ENCODE measurements at regions not wholly inside any gene's neighbourhood (a gene's known extent, or its start where the extent isn't known, plus 50 kb on each side); places are given as distances from the start of the nearest gene placed in this dataset.

DNA sequence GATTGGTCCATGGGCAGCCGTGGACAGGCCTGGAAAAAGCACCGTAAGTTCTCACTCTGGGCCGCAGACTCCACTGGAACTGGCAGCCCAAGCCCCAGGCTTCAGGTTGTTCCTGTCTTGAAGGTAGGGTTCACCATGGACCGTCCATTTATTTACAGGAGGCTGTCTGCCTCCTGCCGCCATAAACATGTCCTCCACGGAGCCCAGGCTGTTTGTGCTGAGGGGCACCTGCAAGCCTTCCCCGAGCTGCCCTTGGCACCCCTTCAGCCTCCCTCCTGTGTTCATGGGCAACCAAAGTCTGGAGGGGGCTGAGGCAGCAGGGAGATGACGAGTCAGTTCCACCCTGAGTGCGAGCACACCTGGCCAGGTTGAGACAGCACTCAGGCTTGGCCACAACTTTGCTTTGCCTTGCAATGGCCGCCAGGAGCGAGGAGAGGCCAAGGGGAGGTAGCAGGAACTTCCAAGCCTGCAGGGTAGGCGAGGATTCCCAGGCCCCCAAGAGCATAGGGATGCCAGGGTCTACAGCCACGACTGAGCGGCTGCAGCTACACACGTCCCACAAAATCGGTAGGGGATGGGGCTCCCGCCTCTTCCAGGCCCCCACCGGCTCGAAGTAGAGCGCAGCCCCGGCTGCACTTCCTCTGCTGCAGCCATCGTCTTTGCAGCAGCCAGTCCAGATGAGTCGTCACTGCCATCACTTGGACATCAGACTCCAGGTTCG, 1625.6 kb upstream of the ACO1 start:
- Histone ChIP-seq H3K4me3 (no peak overlapping the region), H3K27ac (no peak overlapping the region), H3K9me3 (replicated peaks in 1 of 11) (peaks cover 0 to 14% (median 0%) of the 10 kb centered on the region in 11 experiments; a peak in 5 of 22 replicates), H3K36me3 (no peaks in the 10 kb centered on the region), H4K20me1 (no peaks in the 10 kb centered on the region), H3K4me1 (no peaks in the 10 kb centered on the region), H3K4me2 (no peak overlapping the region), H3K27me3 (no peaks in the 10 kb centered on the region), H3K9ac (no peak overlapping the region)
- no peak for TF ChIP-seq Cebpa-rat (IDR thresholded peaks at IDR 0.05)

GRCh38 chr9:30765318-30765717, 1619.1 kb upstream of the ACO1 start:
- Histone ChIP-seq H4K20me1 (no peaks in the 10 kb centered on the region), H3K27ac (no peak overlapping the region), H3K36me3 (no peaks in the 10 kb centered on the region), H3K4me3 (no peak overlapping the region), H3K9ac (no peak overlapping the region), H3K4me1 (peaks cover 0 to 8% (median 0%) of the 10 kb centered on the region in 10 experiments; a peak in 4 of 20 replicates), H3K9me3 (replicated peaks in 1 of 11) (no peaks in the 10 kb centered on the region), H3K4me2 (no peak overlapping the region), H3K27me3 (no peaks in the 10 kb centered on the region)
- no peak for TF ChIP-seq Cebpa-rat (IDR thresholded peaks at IDR 0.05)

DNA sequence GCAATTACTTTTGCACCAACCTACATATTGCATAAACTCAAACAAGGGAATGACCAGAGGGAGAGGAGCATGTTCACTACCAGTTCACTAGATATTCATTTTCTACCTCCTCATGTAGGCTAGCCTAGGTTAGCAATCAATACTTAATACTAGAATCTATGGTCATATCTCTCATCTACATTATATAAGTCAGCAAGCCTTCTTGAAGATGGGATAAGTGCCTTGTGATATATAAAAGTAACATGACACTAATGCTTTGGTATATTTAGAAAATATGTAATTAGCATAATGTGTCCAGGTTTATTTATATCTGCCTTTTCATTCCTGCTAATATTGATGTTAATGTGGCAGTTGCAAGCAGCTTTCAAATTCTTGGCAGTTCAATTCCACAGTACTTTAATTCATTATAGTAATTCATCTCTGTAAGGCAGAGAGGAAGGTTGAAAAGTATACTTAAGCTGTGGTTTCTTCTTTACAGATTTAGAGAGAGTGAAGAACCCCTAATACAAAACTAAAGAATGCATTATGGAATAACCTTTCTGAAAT, 1613.2 kb upstream of the ACO1 start:
- Histone ChIP-seq H3K4me2 (no peak overlapping the region), H3K4me1 (peaks cover 0 to 4% (median 0%) of the 10 kb centered on the region in 10 experiments; a peak in 3 of 20 replicates), H3K4me3 (no peak overlapping the region), H3K27me3 (no peaks in the 10 kb centered on the region), H3K27ac (no peak overlapping the region), H4K20me1 (no peaks in the 10 kb centered on the region), H3K9ac (no peak overlapping the region), H3K36me3 (no peaks in the 10 kb centered on the region), H3K9me3 (replicated peaks in 1 of 11) (peaks cover 0 to 5% (median 0%) of the 10 kb centered on the region in 11 experiments; a peak in 1 of 22 replicates)
- TF ChIP-seq Cebpa-rat (IDR thresholded peaks at IDR 0.05), result no peak

- no peak for TF ChIP-seq Cebpa-rat (IDR thresholded peaks at IDR 0.05)
- H3K4me3 ChIP-seq, result no peak overlapping the region
- H3K27me3 ChIP-seq, result no peaks in the 10 kb centered on the region
- H3K4me1 ChIP-seq, result no peaks in the 10 kb centered on the region
- no peak overlapping the region for H3K9ac ChIP-seq
- no peak overlapping the region for H3K27ac ChIP-seq
- no peak overlapping the region for H3K4me2 ChIP-seq
- no peaks in the 10 kb centered on the region for H4K20me1 ChIP-seq
- H3K9me3 ChIP-seq (replicated peaks in 1 of 11), result peaks cover 0 to 5% (median 0%) of the 10 kb centered on the region in 11 experiments; a peak in 1 of 22 replicates
- H3K36me3 ChIP-seq, result no peaks in the 10 kb centered on the region
Observed at GRCh38 chr9:30771760-30772159, 1612.7 kb upstream of the ACO1 start.

DNA sequence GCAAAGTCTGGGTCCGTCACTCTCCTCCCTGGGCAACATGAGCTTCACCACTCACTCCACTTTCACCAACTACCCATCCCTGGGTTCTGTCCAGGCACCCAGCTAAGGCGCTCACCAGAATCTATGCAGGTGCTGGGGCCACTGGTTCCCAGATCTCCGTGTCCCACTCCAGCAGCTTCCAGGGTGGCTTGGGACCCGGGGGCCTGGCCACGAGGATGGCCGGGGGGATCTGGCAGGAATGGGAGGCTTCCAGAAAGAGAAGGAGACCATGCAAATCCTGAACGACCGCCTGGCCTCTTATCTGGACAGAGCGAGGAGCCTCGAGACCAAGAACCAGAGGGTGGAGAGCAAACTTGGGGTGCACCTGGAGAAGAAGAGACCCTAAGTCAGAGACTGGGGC, 1611.0 kb upstream of the ACO1 start:
- TF ChIP-seq Cebpa-rat (IDR thresholded peaks at IDR 0.05), result no peak

GRCh38 chr9:30774326-30774725, 1610.1 kb upstream of the ACO1 start:
- Histone ChIP-seq H3K4me1 (no peaks in the 10 kb centered on the region), H3K4me3 (no peak overlapping the region), H3K9ac (no peak overlapping the region), H3K9me3 (replicated peaks in 1 of 11) (peaks cover 0 to 5% (median 0%) of the 10 kb centered on the region in 11 experiments; a peak in 1 of 22 replicates), H3K27me3 (no peaks in the 10 kb centered on the region), H3K36me3 (no peaks in the 10 kb centered on the region), H3K27ac (no peak overlapping the region), H3K4me2 (no peak overlapping the region), H4K20me1 (no peaks in the 10 kb centered on the region)
- TF ChIP-seq Cebpa-rat (IDR thresholded peaks at IDR 0.05), result no peak

More for the DNA sequence above, 1611.0 kb upstream of the ACO1 start:
- Histone ChIP-seq H3K4me1 (no peaks in the 10 kb centered on the region), H3K27me3 (no peaks in the 10 kb centered on the region), H3K9me3 (replicated peaks in 1 of 11) (peaks cover 0 to 5% (median 0%) of the 10 kb centered on the region in 11 experiments; a peak in 1 of 22 replicates), H3K4me3 (no peak overlapping the region), H3K27ac (no peak overlapping the region), H4K20me1 (no peaks in the 10 kb centered on the region), H3K36me3 (no peaks in the 10 kb centered on the region), H3K9ac (no peak overlapping the region), H3K4me2 (no peak overlapping the region)

- peaks cover 0 to 5% (median 0%) of the 10 kb centered on the region in 11 experiments; a peak in 1 of 22 replicates for H3K9me3 ChIP-seq (replicated peaks in 1 of 11)
- H3K27ac ChIP-seq, result no peak overlapping the region; a peak in 1 of 22 replicates
- no peaks in the 10 kb centered on the region for H3K4me1 ChIP-seq
- no peaks in the 10 kb centered on the region for H3K27me3 ChIP-seq
- no peak for TF ChIP-seq Cebpa-rat (IDR thresholded peaks at IDR 0.05)
- H3K4me2 ChIP-seq, result no peak overlapping the region
- no peaks in the 10 kb centered on the region for H4K20me1 ChIP-seq
- no peaks in the 10 kb centered on the region for H3K36me3 ChIP-seq
- no peak overlapping the region for H3K4me3 ChIP-seq
- H3K9ac ChIP-seq, result no peak overlapping the region
Observed at GRCh38 chr9:30775236-30775635, 1609.2 kb upstream of the ACO1 start.

DNA sequence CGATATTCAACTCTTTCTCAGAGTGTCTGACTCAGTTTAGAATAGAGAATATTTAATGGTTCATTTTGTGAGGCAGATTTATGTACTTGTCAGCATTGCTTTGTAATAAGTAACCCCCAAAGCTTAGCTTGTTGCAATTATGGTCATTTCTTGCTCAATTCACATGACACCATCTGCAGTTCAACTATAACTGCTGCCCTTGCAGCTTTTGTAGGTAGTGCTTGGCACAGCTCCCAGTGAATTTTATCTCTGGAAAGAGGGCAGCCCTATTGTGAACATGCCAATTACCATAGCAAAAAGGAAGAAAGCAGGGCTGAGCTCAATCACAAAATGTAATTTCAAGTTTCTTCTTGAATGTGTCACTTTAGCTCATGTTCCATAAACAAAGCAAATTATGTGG, 1587.7 kb upstream of the ACO1 start:
- H3K27me3 ChIP-seq, result no peaks in the 10 kb centered on the region
- no peak overlapping the region for H3K9ac ChIP-seq

GRCh38 chr9:30799527-30800101, 1584.8 kb upstream of the ACO1 start:
- peaks cover 0 to 5% (median 0%) of the 10 kb centered on the region in 11 experiments; a peak in 2 of 22 replicates for H3K9me3 ChIP-seq (replicated peaks in 1 of 11)
- TF ChIP-seq Cebpa-rat (IDR thresholded peaks at IDR 0.05), result no peak
- no peak overlapping the region for H3K27ac ChIP-seq
- H3K27me3 ChIP-seq, result no peaks in the 10 kb centered on the region
- no peaks in the 10 kb centered on the region for H3K36me3 ChIP-seq
- H3K9ac ChIP-seq, result no peak overlapping the region
- no peak overlapping the region for H3K4me2 ChIP-seq
- no peaks in the 10 kb centered on the region for H4K20me1 ChIP-seq
- no peak overlapping the region for H3K4me3 ChIP-seq
- peaks cover 0 to 14% (median 0%) of the 10 kb centered on the region in 10 experiments; a peak in 2 of 20 replicates for H3K4me1 ChIP-seq

More for the DNA sequence above, 1587.7 kb upstream of the ACO1 start:
- no peak overlapping the region for H3K4me3 ChIP-seq
- no peaks in the 10 kb centered on the region for H3K36me3 ChIP-seq
- peaks cover 0 to 14% (median 0%) of the 10 kb centered on the region in 10 experiments; a peak in 2 of 20 replicates for H3K4me1 ChIP-seq
- no peak overlapping the region for H3K27ac ChIP-seq
- H3K9me3 ChIP-seq (replicated peaks in 1 of 11), result peaks cover 0 to 5% (median 0%) of the 10 kb centered on the region in 11 experiments; a peak in 2 of 22 replicates
- no peaks in the 10 kb centered on the region for H4K20me1 ChIP-seq
- no peak for TF ChIP-seq Cebpa-rat (IDR thresholded peaks at IDR 0.05)
- no peak overlapping the region for H3K4me2 ChIP-seq
